ENCODE measurements at regions not wholly inside any gene's neighbourhood (a gene's known extent, or its start where the extent isn't known, plus 50 kb on each side); places are given as distances from the start of the nearest gene placed in this dataset.

- in situ Hi-C loops (cut with HindIII; ENCODE audit: low pct_unique_long_range_greater_than_20kb, low sequenced_read_pairs): no loop called here
Measured at GRCh38 chr10:4074545-4075407, 289.8 kb upstream of the KLF6 start.

GRCh38 chr10:4073912-4074311, 288.9 kb upstream of the KLF6 start:
- no peak for DNase-seq (ENCODE audit: low read depth)
- in situ Hi-C loops (cut with HindIII; ENCODE audit: low pct_unique_long_range_greater_than_20kb, low sequenced_read_pairs): no loop called here

More at GRCh38 chr10:4074545-4075407, 289.8 kb upstream of the KLF6 start:
- DNase-seq (ENCODE audit: low read depth): no peak

GRCh38 chr10:4070921-4071660, 286.1 kb upstream of the KLF6 start:
- no peak for DNase-seq (ENCODE audit: low read depth)
- in situ Hi-C loops (cut with HindIII; ENCODE audit: low pct_unique_long_range_greater_than_20kb, low sequenced_read_pairs): no loop called here

GRCh38 chr10:4070184-4070583, 285.2 kb upstream of the KLF6 start:
- DNase-seq (ENCODE audit: low read depth): no peak
- in situ Hi-C loops (cut with HindIII; ENCODE audit: low pct_unique_long_range_greater_than_20kb, low sequenced_read_pairs): no loop called here

GRCh38 chr10:4069491-4069890, 284.5 kb upstream of the KLF6 start:
- no peak for DNase-seq (ENCODE audit: low read depth)
- in situ Hi-C loops (cut with HindIII; ENCODE audit: low pct_unique_long_range_greater_than_20kb, low sequenced_read_pairs): no loop called here

GRCh38 chr10:4068629-4069028, 283.6 kb upstream of the KLF6 start:
- in situ Hi-C loops (cut with HindIII; ENCODE audit: low pct_unique_long_range_greater_than_20kb, low sequenced_read_pairs): no loop called here
- no peak for DNase-seq (ENCODE audit: low read depth)

- in situ Hi-C loops (cut with HindIII; ENCODE audit: low pct_unique_long_range_greater_than_20kb, low sequenced_read_pairs): no loop called here
- DNase-seq (ENCODE audit: low read depth): no peak
Measured at GRCh38 chr10:4067931-4068561, 283.0 kb upstream of the KLF6 start.

- DNase-seq (ENCODE audit: low read depth): no peak
- in situ Hi-C loops (cut with HindIII; ENCODE audit: low pct_unique_long_range_greater_than_20kb, low sequenced_read_pairs): no loop called here
Measured at GRCh38 chr10:4067531-4067930, 282.5 kb upstream of the KLF6 start.

GRCh38 chr10:4066581-4067390, 281.8 kb upstream of the KLF6 start:
- in situ Hi-C loops (cut with HindIII; ENCODE audit: low pct_unique_long_range_greater_than_20kb, low sequenced_read_pairs): no loop called here
- DNase-seq (ENCODE audit: low read depth): no peak

- in situ Hi-C loops (cut with HindIII; ENCODE audit: low pct_unique_long_range_greater_than_20kb, low sequenced_read_pairs): no loop called here
- DNase-seq (ENCODE audit: low read depth): no peak
Measured at GRCh38 chr10:4064489-4064888, 279.5 kb upstream of the KLF6 start.

- DNase-seq (ENCODE audit: low read depth): no peak
- in situ Hi-C loops (cut with HindIII; ENCODE audit: low pct_unique_long_range_greater_than_20kb, low sequenced_read_pairs): no loop called here
Measured at GRCh38 chr10:4063717-4064116, 278.7 kb upstream of the KLF6 start.

- no peak for DNase-seq (ENCODE audit: low read depth)
- in situ Hi-C loops (cut with HindIII; ENCODE audit: low pct_unique_long_range_greater_than_20kb, low sequenced_read_pairs): no loop called here
Measured at GRCh38 chr10:4062751-4063150, 277.7 kb upstream of the KLF6 start.

GRCh38 chr10:4062072-4062471, 277.1 kb upstream of the KLF6 start:
- in situ Hi-C loops (cut with HindIII; ENCODE audit: low pct_unique_long_range_greater_than_20kb, low sequenced_read_pairs): no loop called here
- no peak for DNase-seq (ENCODE audit: low read depth)

- no peak for DNase-seq (ENCODE audit: low read depth)
- in situ Hi-C loops (cut with HindIII; ENCODE audit: low pct_unique_long_range_greater_than_20kb, low sequenced_read_pairs): no loop called here
Measured at GRCh38 chr10:4061441-4061951, 276.5 kb upstream of the KLF6 start.

- no peak for DNase-seq (ENCODE audit: low read depth)
- in situ Hi-C loops (cut with HindIII; ENCODE audit: low pct_unique_long_range_greater_than_20kb, low sequenced_read_pairs): no loop called here
Measured at GRCh38 chr10:4059471-4060138, 274.6 kb upstream of the KLF6 start.

- DNase-seq (ENCODE audit: low read depth): no peak
- in situ Hi-C loops (cut with HindIII; ENCODE audit: low pct_unique_long_range_greater_than_20kb, low sequenced_read_pairs): no loop called here
Measured at GRCh38 chr10:4058514-4059029, 273.6 kb upstream of the KLF6 start.

- in situ Hi-C loops (cut with HindIII; ENCODE audit: low pct_unique_long_range_greater_than_20kb, low sequenced_read_pairs): no loop called here
- no peak for DNase-seq (ENCODE audit: low read depth)
Measured at GRCh38 chr10:4057725-4058513, 272.9 kb upstream of the KLF6 start.

Data from Caki2 (cell line).